HCT116 (cell line): ENCODE measurements at regions not wholly inside any gene's neighbourhood (a gene's known extent, or its start where the extent isn't known, plus 50 kb on each side); places are given as distances from the start of the nearest gene placed in this dataset.

Source experiments
- ATAC-seq: fragments of 200-7000 bp; cut with Tn5 transposase; 2 replicates; pipeline ENCODE4 v1.9.1; 2020; ENCODE audit warnings: mild to moderate bottlenecking, moderate library complexity
- BruUV-seq: library from RNA; stranded (reverse); fragments of 400-500 nt; replicated peaks from 2 replicates; lab custom pipeline; 2021; lab: Mats Ljungman, UMichigan
- CTCF ChIA-PET: fragments of 300-600 bp; sonication (Branson Sonifier 250); formaldehyde crosslinking; loops from one replicate; lab custom pipeline; 2021; ENCODE audit warnings: antibody characterized with exemption; lab: Charles Lee
- POLR2A ChIA-PET: fragments of 300-600, 350-600 bp; sonication (Branson Sonifier 250); formaldehyde crosslinking; loops from one replicate; lab custom pipeline; 2021; ENCODE audit warnings: antibody characterized with exemption; lab: Charles Lee
- RAD21 ChIA-PET, 2 experiments: fragments of 300-600 bp; sonication (Branson Sonifier 250); formaldehyde crosslinking; loops; one replicate each; lab custom pipeline; 2023; ENCODE audit warnings: low total read pairs in 2 of 2; ENCODE audit not compliant: uncharacterized antibody in 2 of 2, unreplicated experiment in 2 of 2, low non-redundant PET in 1 of 2; lab: Charles Lee
- DNase-seq: peaks from one replicate; pipeline ENCODE4 v3.0.0-alpha.2; 2010; ENCODE audit warnings: low read depth, low spot score
- H2AFZ ChIP-seq: fragments of 200-600 bp; shearing (Covaris generic), sonication (generic); 2 replicates; pipeline ENCODE4 v1.6.1; 2017; ENCODE audit warnings: low read depth, mixed run types, mixed read lengths, antibody characterized with exemption, low read length; ENCODE audit not compliant: poor library complexity, severe bottlenecking
- H3K27ac ChIP-seq: 2 replicates; pipeline ENCODE4 v1.5.1; 2012; ENCODE audit warnings: low read depth, low read length
- H3K27me3 ChIP-seq: fragments of 200-600 bp; sonication (generic); 2 replicates; pipeline ENCODE4 v1.6.1; 2016; ENCODE audit warnings: mixed run types, low read length, mixed read lengths; ENCODE audit not compliant: insufficient read depth
- H3K36me3 ChIP-seq, 2 experiments: fragments of 200-500 bp in 1 of 2; fragments of 200-600 bp in 1 of 2; sonication (Bioruptor generic) in 1 of 2; sonication (generic) in 1 of 2; 2 replicates each; pipeline versions ENCODE4 v1.5.1 to v1.6.1; 2014 to 2016; ENCODE audit warnings: low read length in 2 of 2, inconsistent platforms in 1 of 2, mixed read lengths in 1 of 2, mixed run types in 1 of 2; ENCODE audit not compliant: insufficient read depth in 2 of 2, control insufficient read depth in 1 of 2
- H3K4me1 ChIP-seq, 2 experiments: fragments of 200-600 bp in 1 of 2; sonication (generic) in 1 of 2; 2 replicates each; pipeline versions ENCODE4 v1.5.1 to v1.6.1; 2012 to 2017; ENCODE audit warnings: low read length in 2 of 2, inconsistent platforms in 1 of 2, mild to moderate bottlenecking in 1 of 2, mixed read lengths in 1 of 2, mixed run types in 1 of 2, moderate library complexity in 1 of 2; ENCODE audit not compliant: insufficient read depth in 2 of 2, control insufficient read depth in 1 of 2
- H3K4me2 ChIP-seq: fragments of 200-600 bp; sonication (generic); 2 replicates; pipeline ENCODE4 v1.6.1; 2017; ENCODE audit warnings: mixed run types, low read length, mixed read lengths
- H3K4me3 ChIP-seq, 2 experiments: fragments of 200-600 bp in 1 of 2; sonication (generic) in 1 of 2; replicated peaks in 1 of 2; 2 replicates each; pipeline ENCODE4 v1.5.1; 2011 to 2016; ENCODE audit warnings: low read length in 2 of 2, control low read depth in 1 of 2, low read depth in 1 of 2, mild to moderate bottlenecking in 1 of 2, mixed read lengths in 1 of 2, mixed run types in 1 of 2
- H3K79me2 ChIP-seq: fragments of 200-600 bp; sonication (generic); 2 replicates; pipeline ENCODE4 v1.6.1; 2017; ENCODE audit warnings: mild to moderate bottlenecking, mixed run types, low read length, moderate library complexity, mixed read lengths; ENCODE audit not compliant: insufficient read depth
- H3K9ac ChIP-seq: fragments of 200-600 bp; sonication (generic); 2 replicates; pipeline ENCODE4 v1.6.1; 2016; ENCODE audit warnings: low read length, mixed read lengths
- H3K9me2 ChIP-seq: fragments of 200-600 bp; sonication (generic), shearing (Covaris generic); 2 replicates; pipeline ENCODE4 v1.6.1; 2017; ENCODE audit warnings: mixed run types, mild to moderate bottlenecking, moderate library complexity; ENCODE audit not compliant: insufficient read depth
- H3K9me3 ChIP-seq, 2 experiments: fragments of 200-500 bp in 1 of 2; fragments of 200-600 bp in 1 of 2; sonication (Bioruptor generic) in 1 of 2; sonication (generic) in 1 of 2; 2 replicates each; pipeline ENCODE4 v1.6.1; 2014 to 2017; ENCODE audit warnings: low read length in 2 of 2, mixed read lengths in 2 of 2, inconsistent platforms in 1 of 2, low read depth in 1 of 2, mild to moderate bottlenecking in 1 of 2, mixed run types in 1 of 2, moderate library complexity in 1 of 2; ENCODE audit not compliant: control insufficient read depth in 1 of 2, insufficient read depth in 1 of 2
- H4K20me1 ChIP-seq: fragments of 200-600 bp; sonication (generic), shearing (Covaris generic); 2 replicates; pipeline ENCODE4 v1.6.1; 2017; ENCODE audit warnings: mixed run types, mild to moderate bottlenecking, moderate library complexity; ENCODE audit not compliant: insufficient read depth
- CEBPB ChIP-seq: IDR thresholded peaks from 2 replicates; pipeline ENCODE4 v1.6.1; 2012; ENCODE audit warnings: low read depth
- CTCF ChIP-seq, 3 experiments: fragments of 200-600 bp in 1 of 3; sonication (generic) in 1 of 3; IDR thresholded peaks in 2 of 3; conservative IDR thresholded peaks in 1 of 3; 2 replicates each; pipeline ENCODE4 v1.5.1; 2012 to 2017; ENCODE audit warnings: low read depth in 2 of 3, low read length in 2 of 3, antibody characterized with exemption in 1 of 3, borderline replicate concordance in 1 of 3, control low read depth in 1 of 3, mild to moderate bottlenecking in 1 of 3, mixed read lengths in 1 of 3, mixed run types in 1 of 3, moderate library complexity in 1 of 3; ENCODE audit not compliant: insufficient read depth in 1 of 3
- ELF1 ChIP-seq: IDR thresholded peaks from 2 replicates; pipeline ENCODE4 v1.6.1; 2012; ENCODE audit warnings: low read depth, borderline replicate concordance
- EZH2 ChIP-seq: fragments of 200-600 bp; sonication (generic); IDR thresholded peaks from 2 replicates; pipeline ENCODE4 v1.6.1; 2017; ENCODE audit warnings: antibody characterized with exemption, mixed run types
- MAX ChIP-seq: IDR thresholded peaks from 2 replicates; pipeline ENCODE4 v1.6.1; 2012
- POLR2A ChIP-seq: IDR thresholded peaks from 2 replicates; pipeline ENCODE4 v1.7.0; 2011; ENCODE audit warnings: borderline replicate concordance; ENCODE audit not compliant: insufficient read depth, insufficient read length; ENCODE audit errors: extremely low read depth
- POLR2AphosphoS5 ChIP-seq: IDR thresholded peaks from 2 replicates; pipeline ENCODE4 v1.6.1; 2011; ENCODE audit warnings: mild to moderate bottlenecking, low read depth, low read length, moderate library complexity
- RAD21 ChIP-seq: IDR thresholded peaks from 2 replicates; pipeline ENCODE4 v1.6.1; 2012; ENCODE audit warnings: low read depth, mild to moderate bottlenecking
- REST ChIP-seq: IDR thresholded peaks from 2 replicates; pipeline ENCODE4 v1.6.1; 2012; ENCODE audit warnings: low read depth
- TCF7L2 ChIP-seq: IDR thresholded peaks from 2 replicates; pipeline ENCODE4 v1.7.0; 2011; ENCODE audit warnings: borderline replicate concordance, inconsistent platforms; ENCODE audit not compliant: insufficient read depth, insufficient read length; ENCODE audit errors: extremely low read depth
- ZBTB33 ChIP-seq: IDR thresholded peaks from 2 replicates; pipeline ENCODE4 v1.6.1; 2011; ENCODE audit warnings: mild to moderate bottlenecking, low read length, moderate library complexity; ENCODE audit not compliant: insufficient replicate concordance; ENCODE audit errors: extremely low read depth
- ZFX ChIP-seq: fragments of 450-650 bp; IDR thresholded peaks from 2 replicates; pipeline ENCODE4 v1.6.1; 2017
- intact Hi-C: fragments of 100-400 bp; cut with micrococcal nuclease; formaldehyde crosslinking; loops from 2 replicates; pipeline ENCODE4 v1.10.0; 2022

- intact Hi-C loops: no loop called here
- RAD21 ChIA-PET: no interaction called here
- no TSS peak for BruUV-seq
- Histone ChIP-seq H3K9me3 (peaks cover 9 to 31% of the 10 kb centered on the region in 2 experiments; a peak in 3 of 4 replicates), H2AFZ (no peak overlapping the region), H3K9me2 (no peaks in the 10 kb centered on the region), H3K27me3 (no peaks in the 10 kb centered on the region), H3K9ac (no peak overlapping the region), H3K79me2 (no peaks in the 10 kb centered on the region), H4K20me1 (no peaks in the 10 kb centered on the region), H3K4me3 (no peak overlapping the region), H3K4me1 (no peaks in the 10 kb centered on the region), H3K4me2 (no peak overlapping the region), H3K27ac (no peak overlapping the region), H3K36me3 (no peaks in the 10 kb centered on the region)
- DNase-seq: no peak
- CTCF ChIA-PET: no interaction called here
- POLR2A ChIA-PET: no interaction called here
- TF ChIP-seq ZBTB33: no peak
- no peak for TF ChIP-seq MAX
- no peak for TF ChIP-seq ELF1
- TF ChIP-seq EZH2: no peak
- no peak for TF ChIP-seq CTCF (IDR thresholded peaks at IDR 0.05 in 2 of 3, conservative IDR thresholded peaks at IDR 0.05 in 1 of 3; ENCODE audit: borderline replicate concordance in 1 of 3, insufficient read depth in 1 of 3, low read depth in 2 of 3, low read length in 2 of 3)
- no peak for TF ChIP-seq REST
- TF ChIP-seq POLR2A: no peak
- no peak for TF ChIP-seq ZFX
- no peak for TF ChIP-seq POLR2AphosphoS5
- TF ChIP-seq TCF7L2: no peak
- TF ChIP-seq CEBPB: no peak
- TF ChIP-seq RAD21: no peak
- no peak for ATAC-seq
Measured at GRCh38 chr11:42296910-42297309, 837.5 kb upstream of the LRRC4C start.
